ENCODE measurements at regions not wholly inside any gene's neighbourhood (a gene's known extent, or its start where the extent isn't known, plus 50 kb on each side); places are given as distances from the start of the nearest gene placed in this dataset.

DNA sequence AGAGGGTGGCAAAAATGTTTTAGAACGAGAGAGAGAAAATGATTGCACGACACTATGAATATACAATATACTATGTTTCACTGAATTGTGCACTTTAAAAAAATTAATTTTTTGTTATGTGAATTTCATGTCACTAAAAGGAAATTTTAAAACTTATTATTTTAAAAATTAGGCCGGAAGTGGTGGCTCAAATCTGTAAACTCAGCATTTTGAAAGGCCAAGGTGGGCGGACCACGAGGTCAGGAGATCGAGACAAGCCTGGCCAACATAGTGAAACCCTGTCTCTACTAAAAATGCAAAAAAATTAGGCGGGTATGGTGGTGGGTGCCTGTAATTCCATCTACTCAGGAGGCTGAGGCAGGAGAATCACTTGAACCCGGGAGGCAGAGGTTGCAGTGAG, 642.5 kb downstream of the XPNPEP1 start:
- 81 to 82% methylated on average over 8 of the region's 8 CpGs for WGBS, 2 donors
- intact Hi-C loops (cut with DNase I), result no loop called here
- Histone ChIP-seq H3K27ac (ENCODE audit: low read depth in 1 of 2, low read length in 2 of 2) (no peak overlapping the region), H3K9me3 (ENCODE audit: control insufficient read depth, low read length) (no peaks in the 10 kb centered on the region), H3K4me3 (ENCODE audit: low read length in 2 of 2) (no peak overlapping the region), H3K36me3 (ENCODE audit: control insufficient read depth in 1 of 2, insufficient read depth in 2 of 2, low read length in 1 of 2) (no peaks in the 10 kb centered on the region), H3K4me1 (ENCODE audit: control insufficient read depth in 1 of 2, insufficient read depth in 2 of 2, low read length in 2 of 2) (no peaks in the 10 kb centered on the region), H3K27me3 (ENCODE audit: control insufficient read depth in 1 of 2, insufficient read depth in 2 of 2, low read length in 1 of 2) (no peaks in the 10 kb centered on the region)
- ATAC-seq (ENCODE audit: low FRiP score), result no peak
- DNase-seq, result no peak

GRCh38 chr10:109277456-109277855, 645.9 kb downstream of the XPNPEP1 start:
- DNase-seq, result no peak
- no peaks in the 10 kb centered on the region for H3K36me3 ChIP-seq (ENCODE audit: control insufficient read depth in 1 of 2, insufficient read depth in 2 of 2, low read length in 1 of 2)
- H3K27me3 ChIP-seq (ENCODE audit: control insufficient read depth in 1 of 2, insufficient read depth in 2 of 2, low read length in 1 of 2), result no peaks in the 10 kb centered on the region
- H3K9me3 ChIP-seq (ENCODE audit: control insufficient read depth, low read length), result no peaks in the 10 kb centered on the region
- no peaks in the 10 kb centered on the region for H3K4me1 ChIP-seq (ENCODE audit: control insufficient read depth in 1 of 2, insufficient read depth in 2 of 2, low read length in 2 of 2)
- no peak overlapping the region for H3K4me3 ChIP-seq (ENCODE audit: low read length in 2 of 2)
- intact Hi-C loops (cut with DNase I), result no loop called here
- no peak overlapping the region for H3K27ac ChIP-seq (ENCODE audit: low read depth in 1 of 2, low read length in 2 of 2)
- ATAC-seq (ENCODE audit: low FRiP score), result no peak
- WGBS, 2 donors, result 63 to 76% methylated on average over 1 of the region's 1 CpG

- no peaks in the 10 kb centered on the region for H3K36me3 ChIP-seq (ENCODE audit: control insufficient read depth in 1 of 2, insufficient read depth in 2 of 2, low read length in 1 of 2)
- no peak overlapping the region for H3K4me3 ChIP-seq (ENCODE audit: low read length in 2 of 2)
- intact Hi-C loops (cut with DNase I), result no loop called here
- DNase-seq, result no peak
- no peaks in the 10 kb centered on the region for H3K4me1 ChIP-seq (ENCODE audit: control insufficient read depth in 1 of 2, insufficient read depth in 2 of 2, low read length in 2 of 2)
- WGBS, 2 donors, result 0 to 49% methylated on average over 1 of the region's 1 CpG
- H3K27me3 ChIP-seq (ENCODE audit: control insufficient read depth in 1 of 2, insufficient read depth in 2 of 2, low read length in 1 of 2), result no peaks in the 10 kb centered on the region
- H3K27ac ChIP-seq (ENCODE audit: low read depth in 1 of 2, low read length in 2 of 2), result no peak overlapping the region
- no peaks in the 10 kb centered on the region for H3K9me3 ChIP-seq (ENCODE audit: control insufficient read depth, low read length)
- ATAC-seq (ENCODE audit: low FRiP score), result no peak
These were observed 647.4 kb downstream of the XPNPEP1 start for GRCh38 chr10:109275960-109276359.

- Histone ChIP-seq H3K36me3 (ENCODE audit: control insufficient read depth in 1 of 2, insufficient read depth in 2 of 2, low read length in 1 of 2) (no peaks in the 10 kb centered on the region), H3K4me3 (ENCODE audit: low read length in 2 of 2) (no peak overlapping the region), H3K27me3 (ENCODE audit: control insufficient read depth in 1 of 2, insufficient read depth in 2 of 2, low read length in 1 of 2) (no peaks in the 10 kb centered on the region), H3K27ac (ENCODE audit: low read depth in 1 of 2, low read length in 2 of 2) (no peak overlapping the region), H3K9me3 (ENCODE audit: control insufficient read depth, low read length) (no peaks in the 10 kb centered on the region), H3K4me1 (ENCODE audit: control insufficient read depth in 1 of 2, insufficient read depth in 2 of 2, low read length in 2 of 2) (no peaks in the 10 kb centered on the region)
- 62 to 73% methylated on average over 2 of the region's 2 CpGs for WGBS, 2 donors
- ATAC-seq (ENCODE audit: low FRiP score) (no peak), DNase-seq (no peak)
- intact Hi-C loops (cut with DNase I), result no loop called here
These were observed 648.6 kb downstream of the XPNPEP1 start for GRCh38 chr10:109274681-109275080.

DNA sequence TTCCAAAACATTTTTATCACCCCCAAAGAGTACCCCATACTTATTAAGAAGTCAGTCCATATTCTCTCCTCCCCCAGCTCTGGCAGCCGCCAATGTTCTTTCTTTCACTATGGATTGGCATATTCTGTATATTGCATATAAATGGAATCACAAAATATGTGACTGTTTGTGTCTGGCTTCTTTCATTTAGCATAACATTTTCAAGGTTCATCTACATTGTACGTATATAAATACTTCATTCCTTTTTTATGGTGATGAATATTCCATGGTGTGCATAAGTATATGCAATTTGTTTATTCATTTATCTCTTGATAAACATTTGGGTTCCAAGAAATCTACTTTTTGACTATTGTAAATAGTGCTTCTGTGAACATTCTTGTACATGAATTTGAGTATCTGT, 653.1 kb downstream of the XPNPEP1 start:
- ATAC-seq (ENCODE audit: low FRiP score), result no peak

DNA sequence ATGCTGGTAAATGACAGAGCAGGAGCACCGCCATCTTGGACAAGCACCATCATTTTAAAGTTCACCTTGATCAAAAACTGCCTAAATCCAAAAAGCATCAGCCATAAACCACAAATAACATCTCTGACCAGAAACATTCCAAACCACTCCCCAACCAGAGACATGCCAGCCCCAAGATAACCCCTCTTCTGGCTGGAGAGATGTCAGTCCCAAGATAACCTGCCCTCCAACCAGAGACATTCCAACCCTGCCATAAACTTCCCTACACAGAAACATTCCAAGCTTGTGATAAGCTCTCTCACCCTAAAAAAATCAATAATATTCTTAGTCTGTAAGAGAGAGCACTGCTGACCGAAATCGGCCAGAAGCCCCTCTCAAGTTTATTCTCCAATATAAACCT, 659.3 kb downstream of the XPNPEP1 start:
- no peak for DNase-seq
- WGBS, 2 donors, result 78 to 86% methylated on average over 3 of the region's 3 CpGs

More for the DNA sequence above, 653.1 kb downstream of the XPNPEP1 start:
- no peak overlapping the region for H3K4me3 ChIP-seq (ENCODE audit: low read length in 2 of 2)
- H3K36me3 ChIP-seq (ENCODE audit: control insufficient read depth in 1 of 2, insufficient read depth in 2 of 2, low read length in 1 of 2), result no peaks in the 10 kb centered on the region
- H3K4me1 ChIP-seq (ENCODE audit: control insufficient read depth in 1 of 2, insufficient read depth in 2 of 2, low read length in 2 of 2), result no peaks in the 10 kb centered on the region
- H3K9me3 ChIP-seq (ENCODE audit: control insufficient read depth, low read length), result no peaks in the 10 kb centered on the region
- intact Hi-C loops (cut with DNase I), result no loop called here
- H3K27ac ChIP-seq (ENCODE audit: low read depth in 1 of 2, low read length in 2 of 2), result no peak overlapping the region
- whole genome bisulfite sequencing, 2 donors, result 75 to 78% methylated on average over 2 of the region's 2 CpGs
- DNase-seq, result no peak
- H3K27me3 ChIP-seq (ENCODE audit: control insufficient read depth in 1 of 2, insufficient read depth in 2 of 2, low read length in 1 of 2), result no peaks in the 10 kb centered on the region

DNA sequence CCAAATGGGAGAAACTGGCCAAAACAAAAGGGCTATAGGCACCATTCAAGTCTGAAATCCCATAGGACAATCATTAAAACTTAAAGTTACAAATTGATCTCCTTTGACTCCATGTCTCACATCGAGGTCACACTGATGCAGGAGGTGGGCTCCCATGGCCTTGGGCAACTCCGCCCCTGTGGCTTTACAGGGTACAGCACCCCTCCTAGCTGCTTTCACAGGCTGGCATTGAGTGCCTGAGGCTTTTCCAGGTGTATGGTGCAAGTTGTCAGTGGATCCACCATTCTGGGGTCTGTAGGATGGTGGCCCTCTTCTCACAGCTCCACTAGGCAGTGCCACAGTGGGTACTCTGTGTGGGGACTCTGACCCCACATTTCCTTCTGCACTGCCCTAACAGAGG, 662.1 kb downstream of the XPNPEP1 start:
- intact Hi-C loops (cut with DNase I), result no loop called here
- ATAC-seq (ENCODE audit: low FRiP score) (no peak), DNase-seq (no peak)
- no peaks in the 10 kb centered on the region for H3K36me3 ChIP-seq (ENCODE audit: control insufficient read depth in 1 of 2, insufficient read depth in 2 of 2, low read length in 1 of 2)
- WGBS, 2 donors, result 72 to 77% methylated on average over 2 of the region's 2 CpGs
- no peaks in the 10 kb centered on the region for H3K4me1 ChIP-seq (ENCODE audit: control insufficient read depth in 1 of 2, insufficient read depth in 2 of 2, low read length in 2 of 2)
- peaks cover 2% of the 10 kb centered on the region for H3K9me3 ChIP-seq (ENCODE audit: control insufficient read depth, low read length)
- H3K27ac ChIP-seq (ENCODE audit: low read depth in 1 of 2, low read length in 2 of 2), result no peak overlapping the region
- no peak overlapping the region for H3K4me3 ChIP-seq (ENCODE audit: low read length in 2 of 2)
- H3K27me3 ChIP-seq (ENCODE audit: control insufficient read depth in 1 of 2, insufficient read depth in 2 of 2, low read length in 1 of 2), result no peaks in the 10 kb centered on the region

More for the DNA sequence above, 659.3 kb downstream of the XPNPEP1 start:
- Histone ChIP-seq H3K27ac (ENCODE audit: low read depth in 1 of 2, low read length in 2 of 2) (no peak overlapping the region), H3K27me3 (ENCODE audit: control insufficient read depth in 1 of 2, insufficient read depth in 2 of 2, low read length in 1 of 2) (no peaks in the 10 kb centered on the region), H3K4me1 (ENCODE audit: control insufficient read depth in 1 of 2, insufficient read depth in 2 of 2, low read length in 2 of 2) (no peaks in the 10 kb centered on the region), H3K4me3 (ENCODE audit: low read length in 2 of 2) (no peak overlapping the region), H3K9me3 (ENCODE audit: control insufficient read depth, low read length) (peaks cover 2% of the 10 kb centered on the region), H3K36me3 (ENCODE audit: control insufficient read depth in 1 of 2, insufficient read depth in 2 of 2, low read length in 1 of 2) (no peaks in the 10 kb centered on the region)
- no peak for ATAC-seq (ENCODE audit: low FRiP score)
- intact Hi-C loops (cut with DNase I), result no loop called here

- H3K27me3 ChIP-seq (ENCODE audit: control insufficient read depth in 1 of 2, insufficient read depth in 2 of 2, low read length in 1 of 2), result no peaks in the 10 kb centered on the region
- H3K36me3 ChIP-seq (ENCODE audit: control insufficient read depth in 1 of 2, insufficient read depth in 2 of 2, low read length in 1 of 2), result no peaks in the 10 kb centered on the region
- H3K9me3 ChIP-seq (ENCODE audit: control insufficient read depth, low read length), result peaks cover 2% of the 10 kb centered on the region
- ATAC-seq (ENCODE audit: low FRiP score) (no peak), DNase-seq (no peak)
- intact Hi-C loops (cut with DNase I), result no loop called here
- WGBS, 2 donors, result 57 to 71% methylated on average over 4 of the region's 4 CpGs
- no peaks in the 10 kb centered on the region for H3K4me1 ChIP-seq (ENCODE audit: control insufficient read depth in 1 of 2, insufficient read depth in 2 of 2, low read length in 2 of 2)
- no peak overlapping the region for H3K27ac ChIP-seq (ENCODE audit: low read depth in 1 of 2, low read length in 2 of 2)
- no peak overlapping the region for H3K4me3 ChIP-seq (ENCODE audit: low read length in 2 of 2)
These were observed 664.0 kb downstream of the XPNPEP1 start for GRCh38 chr10:109259293-109259692.

DNA sequence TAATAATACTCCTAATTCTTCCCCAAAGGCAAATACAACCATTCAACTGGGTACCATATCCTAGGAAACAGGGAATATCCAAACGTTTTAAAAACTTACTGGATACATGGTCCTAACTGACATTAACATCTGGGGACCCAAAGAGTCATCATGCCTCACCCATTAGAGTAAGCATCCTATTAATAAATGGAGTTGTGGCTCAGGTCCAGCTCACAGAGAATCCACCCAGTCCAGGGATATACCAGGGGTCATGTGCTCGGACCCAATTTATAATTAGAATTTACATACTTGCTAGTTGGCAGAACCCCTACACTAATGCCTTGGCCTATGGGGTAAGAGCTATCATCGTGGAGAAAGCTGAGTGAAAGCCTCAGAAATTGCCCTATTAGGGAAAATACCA, 670.0 kb downstream of the XPNPEP1 start:
- H3K4me1 ChIP-seq (ENCODE audit: control insufficient read depth in 1 of 2, insufficient read depth in 2 of 2, low read length in 2 of 2), result no peaks in the 10 kb centered on the region
- H3K27me3 ChIP-seq (ENCODE audit: control insufficient read depth in 1 of 2, insufficient read depth in 2 of 2, low read length in 1 of 2), result no peaks in the 10 kb centered on the region
- intact Hi-C loops (cut with DNase I), result no loop called here
- no peak for ATAC-seq (ENCODE audit: low FRiP score)
- DNase-seq, result no peak
- H3K27ac ChIP-seq (ENCODE audit: low read depth in 1 of 2, low read length in 2 of 2), result no peak overlapping the region
- 70 to 75% methylated on average over 3 of the region's 3 CpGs for WGBS, 2 donors
- no peak overlapping the region for H3K4me3 ChIP-seq (ENCODE audit: low read length in 2 of 2)
- H3K36me3 ChIP-seq (ENCODE audit: control insufficient read depth in 1 of 2, insufficient read depth in 2 of 2, low read length in 1 of 2), result no peaks in the 10 kb centered on the region
- no peaks in the 10 kb centered on the region for H3K9me3 ChIP-seq (ENCODE audit: control insufficient read depth, low read length)
